ENCODE measurements at regions not wholly inside any gene's neighbourhood (a gene's known extent, or its start where the extent isn't known, plus 50 kb on each side); places are given as distances from the start of the nearest gene placed in this dataset.

DNA sequence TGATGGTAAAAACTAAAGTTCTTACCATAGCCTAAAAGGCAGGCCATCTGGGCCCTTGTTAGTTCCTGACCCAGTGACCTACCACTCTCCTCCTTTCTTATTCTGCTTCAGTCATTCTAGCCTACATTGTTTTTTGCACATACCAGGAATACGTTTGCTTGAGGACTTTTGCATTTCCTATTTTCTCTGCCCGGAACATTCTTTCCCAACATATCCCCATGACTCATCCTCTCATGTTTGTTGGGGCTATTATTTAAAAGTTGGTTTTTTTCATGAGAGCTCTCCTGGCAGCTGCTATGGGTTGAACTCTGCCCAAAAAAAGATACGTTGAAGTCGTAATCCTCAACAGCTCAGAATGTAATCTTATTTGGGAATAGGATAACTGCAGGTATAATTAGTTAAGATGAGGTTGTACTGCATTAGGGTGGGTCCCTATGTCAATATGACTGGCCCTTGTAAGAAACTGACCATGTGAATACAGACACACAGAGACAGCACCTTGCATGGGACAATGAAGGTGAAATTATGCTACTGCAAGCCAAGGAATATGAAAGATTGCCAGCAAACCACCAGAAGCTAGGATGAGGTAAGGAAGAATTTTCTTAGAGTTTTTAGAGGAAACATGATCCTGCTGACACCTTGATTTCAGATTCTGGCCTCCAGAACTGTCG is 138.3 kb upstream of the PDHA2 start:
- TF ChIP-seq, protein P1, sequence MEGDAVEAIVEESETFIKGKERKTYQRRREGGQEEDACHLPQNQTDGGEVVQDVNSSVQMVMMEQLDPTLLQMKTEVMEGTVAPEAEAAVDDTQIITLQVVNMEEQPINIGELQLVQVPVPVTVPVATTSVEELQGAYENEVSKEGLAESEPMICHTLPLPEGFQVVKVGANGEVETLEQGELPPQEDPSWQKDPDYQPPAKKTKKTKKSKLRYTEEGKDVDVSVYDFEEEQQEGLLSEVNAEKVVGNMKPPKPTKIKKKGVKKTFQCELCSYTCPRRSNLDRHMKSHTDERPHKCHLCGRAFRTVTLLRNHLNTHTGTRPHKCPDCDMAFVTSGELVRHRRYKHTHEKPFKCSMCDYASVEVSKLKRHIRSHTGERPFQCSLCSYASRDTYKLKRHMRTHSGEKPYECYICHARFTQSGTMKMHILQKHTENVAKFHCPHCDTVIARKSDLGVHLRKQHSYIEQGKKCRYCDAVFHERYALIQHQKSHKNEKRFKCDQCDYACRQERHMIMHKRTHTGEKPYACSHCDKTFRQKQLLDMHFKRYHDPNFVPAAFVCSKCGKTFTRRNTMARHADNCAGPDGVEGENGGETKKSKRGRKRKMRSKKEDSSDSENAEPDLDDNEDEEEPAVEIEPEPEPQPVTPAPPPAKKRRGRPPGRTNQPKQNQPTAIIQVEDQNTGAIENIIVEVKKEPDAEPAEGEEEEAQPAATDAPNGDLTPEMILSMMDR (IDR thresholded peaks at IDR 0.05; ENCODE audit: poor library complexity, severe bottlenecking): no peak
- no peak for TF ChIP-seq TAF1 (IDR thresholded peaks at IDR 0.05; ENCODE audit: low read depth)
- TF ChIP-seq POLR2AphosphoS5 (IDR thresholded peaks at IDR 0.05): no peak
- no peak for TF ChIP-seq RAD21 (conservative IDR thresholded peaks at IDR 0.05)
- TF ChIP-seq, protein P2, sequence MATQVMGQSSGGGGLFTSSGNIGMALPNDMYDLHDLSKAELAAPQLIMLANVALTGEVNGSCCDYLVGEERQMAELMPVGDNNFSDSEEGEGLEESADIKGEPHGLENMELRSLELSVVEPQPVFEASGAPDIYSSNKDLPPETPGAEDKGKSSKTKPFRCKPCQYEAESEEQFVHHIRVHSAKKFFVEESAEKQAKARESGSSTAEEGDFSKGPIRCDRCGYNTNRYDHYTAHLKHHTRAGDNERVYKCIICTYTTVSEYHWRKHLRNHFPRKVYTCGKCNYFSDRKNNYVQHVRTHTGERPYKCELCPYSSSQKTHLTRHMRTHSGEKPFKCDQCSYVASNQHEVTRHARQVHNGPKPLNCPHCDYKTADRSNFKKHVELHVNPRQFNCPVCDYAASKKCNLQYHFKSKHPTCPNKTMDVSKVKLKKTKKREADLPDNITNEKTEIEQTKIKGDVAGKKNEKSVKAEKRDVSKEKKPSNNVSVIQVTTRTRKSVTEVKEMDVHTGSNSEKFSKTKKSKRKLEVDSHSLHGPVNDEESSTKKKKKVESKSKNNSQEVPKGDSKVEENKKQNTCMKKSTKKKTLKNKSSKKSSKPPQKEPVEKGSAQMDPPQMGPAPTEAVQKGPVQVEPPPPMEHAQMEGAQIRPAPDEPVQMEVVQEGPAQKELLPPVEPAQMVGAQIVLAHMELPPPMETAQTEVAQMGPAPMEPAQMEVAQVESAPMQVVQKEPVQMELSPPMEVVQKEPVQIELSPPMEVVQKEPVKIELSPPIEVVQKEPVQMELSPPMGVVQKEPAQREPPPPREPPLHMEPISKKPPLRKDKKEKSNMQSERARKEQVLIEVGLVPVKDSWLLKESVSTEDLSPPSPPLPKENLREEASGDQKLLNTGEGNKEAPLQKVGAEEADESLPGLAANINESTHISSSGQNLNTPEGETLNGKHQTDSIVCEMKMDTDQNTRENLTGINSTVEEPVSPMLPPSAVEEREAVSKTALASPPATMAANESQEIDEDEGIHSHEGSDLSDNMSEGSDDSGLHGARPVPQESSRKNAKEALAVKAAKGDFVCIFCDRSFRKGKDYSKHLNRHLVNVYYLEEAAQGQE (IDR thresholded peaks at IDR 0.05; ENCODE audit: borderline replicate concordance): no peak
- TF ChIP-seq MXI1 (conservative IDR thresholded peaks at IDR 0.05; ENCODE audit: poor library complexity, severe bottlenecking): no peak
- TF ChIP-seq EP300 (conservative IDR thresholded peaks at IDR 0.05; ENCODE audit: poor library complexity, severe bottlenecking): no peak

Measured in neural cell (in vitro differentiated cells).